ENCODE measurements at regions not wholly inside any gene's neighbourhood (a gene's known extent, or its start where the extent isn't known, plus 50 kb on each side); places are given as distances from the start of the nearest gene placed in this dataset.

DNA sequence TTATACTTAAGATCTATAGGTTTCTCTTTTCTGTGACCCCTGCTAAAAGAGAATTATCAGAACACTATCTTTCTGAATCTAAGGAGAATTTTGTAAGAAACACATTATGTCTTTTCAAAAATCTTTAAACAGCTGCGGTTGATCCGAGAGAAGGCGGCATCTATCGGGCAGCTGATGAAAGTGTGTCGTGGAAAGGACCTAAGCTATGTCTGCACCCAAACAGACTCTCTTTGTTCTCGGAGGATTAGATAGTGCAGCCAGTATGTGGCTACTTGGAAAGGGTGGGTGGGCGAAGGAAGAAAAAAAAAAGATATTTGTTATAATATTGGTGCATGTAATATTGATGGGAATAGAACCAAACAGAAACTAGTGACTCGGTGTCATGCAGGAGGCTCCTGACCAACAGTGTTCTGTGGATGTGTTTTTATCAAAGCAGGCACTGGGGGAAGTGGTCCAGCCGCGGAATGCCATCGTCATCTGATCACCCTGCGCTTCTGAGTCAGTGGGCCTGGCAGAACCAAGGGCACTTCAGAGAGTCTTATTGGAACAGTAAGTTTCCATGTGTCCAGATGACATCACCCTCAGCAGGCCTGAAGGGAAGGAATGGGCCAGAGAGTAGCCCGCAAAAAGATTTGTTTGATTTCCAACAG lies 509.7 kb upstream of the AKR1E2 start:
- ATAC-seq = peak; percentile 41 to 84 (median 72)
- Histone ChIP-seq H3K36me3 (no peaks in the 10 kb centered on the region), H3K4me3 (no peak overlapping the region), H3K27ac (peak overlapping the region in 8 of 10 donors; percentile 23 to 75 (median 56)), H3K9me3 (no peaks in the 10 kb centered on the region), H3K27me3 (no peaks in the 10 kb centered on the region), H3K4me1 (peaks cover 0 to 32% (median 4%) of the 10 kb centered on the region in 9 donors)
- peak in 2 of 9 donors; percentile 21 to 31 for TF ChIP-seq CTCF (IDR thresholded peaks at IDR 0.05)
- peak; percentile 22 to 29 for DNase-seq
- intact Hi-C loops (cut with DNase I) = loop anchor here in 1 of 10 donors (10.0 kb wide), 1 partner anchor 991 kb away; no protein-coding TSS in a partner anchor
- 67 to 71% methylated on average over 13 of the region's 13 CpGs for WGBS, 2 donors

DNA sequence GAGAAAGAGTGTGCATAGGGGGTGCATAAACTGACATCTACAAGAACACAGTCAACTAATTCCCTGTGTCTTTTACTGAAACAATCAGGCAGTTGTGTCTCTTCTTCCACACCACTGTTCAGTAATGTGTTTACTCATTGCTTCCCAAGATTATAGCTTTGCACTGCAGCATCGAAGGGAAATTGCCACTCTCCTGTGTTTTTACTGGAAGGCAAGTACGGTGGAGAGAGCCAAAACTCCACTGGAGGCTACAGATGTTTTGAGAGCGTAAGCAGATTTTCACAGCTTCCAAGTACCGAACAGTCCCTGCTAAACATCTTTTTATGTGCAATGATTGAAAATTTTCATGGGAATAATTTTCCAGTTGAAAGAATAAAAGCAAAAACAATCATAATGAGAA lies 510.5 kb upstream of the AKR1E2 start:
- no peaks in the 10 kb centered on the region for H3K9me3 ChIP-seq
- 51 to 55% methylated on average over 4 of the region's 4 CpGs for WGBS, 2 donors

DNA sequence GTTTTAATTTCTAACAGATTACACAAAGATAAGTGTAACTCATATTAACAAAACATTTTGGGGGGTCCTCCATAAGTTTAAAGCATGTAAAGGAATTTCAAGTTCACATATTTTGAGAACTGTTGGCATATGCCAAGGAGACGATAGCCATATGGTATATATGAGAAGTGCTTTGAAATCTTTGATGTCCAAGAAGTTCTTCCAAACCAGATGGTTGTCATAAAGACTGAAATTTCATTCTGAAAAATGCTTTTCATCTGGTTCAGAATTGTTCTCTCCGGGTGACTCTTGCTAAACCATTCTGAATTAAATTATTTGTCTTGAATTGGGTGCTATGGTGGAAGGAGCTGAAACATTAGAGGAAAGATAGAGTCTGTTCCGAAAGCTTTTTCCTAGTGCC lies 513.0 kb upstream of the AKR1E2 start:
- DNase-seq (no peak), ATAC-seq (no peak)
- 78 to 83% methylated on average over 3 of the region's 3 CpGs for WGBS, 2 donors
- peaks cover 0 to 41% (median 8%) of the 10 kb centered on the region in 9 donors for H3K4me1 ChIP-seq
- intact Hi-C loops (cut with DNase I) = loop anchor here in 1 of 10 donors (10.0 kb wide), 1 partner anchor 988 kb away; no protein-coding TSS in a partner anchor
- H3K36me3 ChIP-seq = no peaks in the 10 kb centered on the region
- no peaks in the 10 kb centered on the region for H3K9me3 ChIP-seq
- no peak overlapping the region for H3K4me3 ChIP-seq
- H3K27ac ChIP-seq = no peak overlapping the region
- no peak for TF ChIP-seq CTCF (IDR thresholded peaks at IDR 0.05)
- no peaks in the 10 kb centered on the region for H3K27me3 ChIP-seq

More for the DNA sequence above, 510.5 kb upstream of the AKR1E2 start:
- peak in 1 of 2 donors; percentile 66 for DNase-seq
- no peaks in the 10 kb centered on the region for H3K36me3 ChIP-seq
- H3K27ac ChIP-seq = peak overlapping the region in 9 of 10 donors; percentile 23 to 75 (median 53)
- H3K4me3 ChIP-seq = no peak overlapping the region
- H3K4me1 ChIP-seq = peaks cover 0 to 32% (median 4%) of the 10 kb centered on the region in 9 donors
- no peak for TF ChIP-seq CTCF (IDR thresholded peaks at IDR 0.05)
- H3K27me3 ChIP-seq = no peaks in the 10 kb centered on the region
- ATAC-seq = peak; percentile 65 to 91 (median 82)
- intact Hi-C loops (cut with DNase I) = loop anchor here in 1 of 10 donors (10.0 kb wide), 1 partner anchor 991 kb away; no protein-coding TSS in a partner anchor

DNA sequence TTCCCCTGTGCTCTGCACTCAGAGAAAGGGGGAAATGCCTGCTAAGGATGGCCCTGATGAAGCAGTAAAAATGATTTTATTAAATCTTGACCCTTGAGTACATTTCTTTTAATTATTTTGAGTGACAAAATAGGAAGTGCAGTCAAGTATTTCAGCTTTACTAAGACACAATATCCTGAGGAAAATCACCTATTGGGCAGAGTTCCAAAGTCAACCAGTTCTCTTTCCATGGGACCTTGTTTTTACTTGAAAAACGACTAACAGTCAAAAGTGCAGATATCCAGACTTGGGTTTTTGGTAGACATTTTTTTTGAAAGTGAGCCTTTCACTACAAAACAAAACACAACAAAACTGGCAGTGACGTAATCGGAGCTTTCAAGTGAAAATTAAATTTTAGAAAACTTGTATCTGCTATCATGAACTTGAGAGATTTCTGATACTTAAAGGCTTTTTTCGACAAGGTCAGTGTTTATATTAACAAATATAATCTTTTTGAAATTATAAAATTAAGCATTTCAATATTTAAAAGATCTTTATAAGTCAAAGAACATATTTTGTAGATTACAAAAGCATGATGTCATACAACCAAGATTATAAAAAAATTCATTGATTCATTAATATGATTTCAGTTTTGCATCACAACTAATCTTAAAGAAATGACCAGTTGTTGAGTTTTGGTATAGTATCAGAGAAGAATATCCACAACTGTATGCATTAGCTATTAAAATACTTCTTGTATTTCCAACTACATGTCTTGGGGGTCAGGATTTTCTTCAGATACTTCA lies 513.8 kb upstream of the AKR1E2 start:
- intact Hi-C loops (cut with DNase I) = loop anchor here in 1 of 10 donors (10.0 kb wide), 1 partner anchor 987 kb away; no protein-coding TSS in a partner anchor
- H3K4me1 ChIP-seq = peaks cover 0 to 49% (median 15%) of the 10 kb centered on the region in 9 donors
- DNase-seq = no peak
- no peaks in the 10 kb centered on the region for H3K27me3 ChIP-seq
- no peak overlapping the region for H3K4me3 ChIP-seq
- H3K27ac ChIP-seq = no peak overlapping the region
- no peak for ATAC-seq
- WGBS, 2 donors = 80 to 81% methylated on average over 4 of the region's 4 CpGs
- no peak for TF ChIP-seq CTCF (IDR thresholded peaks at IDR 0.05)
- no peaks in the 10 kb centered on the region for H3K36me3 ChIP-seq
- H3K9me3 ChIP-seq = no peaks in the 10 kb centered on the region
